Skeletal muscle satellite cell (primary cell): ENCODE measurements at regions not wholly inside any gene's neighbourhood (a gene's known extent, or its start where the extent isn't known, plus 50 kb on each side); places are given as distances from the start of the nearest gene placed in this dataset.
A peak's percentile ranks its signal among the peaks of the same experiment; 100 is the strongest.

Experiments
- H3K27me3 ChIP-seq: 2 replicates; pipeline ENCODE4 v1.7.0; 2013; ENCODE audit warnings: low read length; ENCODE audit not compliant: control insufficient read depth, insufficient read depth
- H3K36me3 ChIP-seq: 2 replicates; pipeline ENCODE4 v1.7.0; 2013; ENCODE audit warnings: mild to moderate bottlenecking, control low read depth, low read length; ENCODE audit not compliant: insufficient read depth
- H3K4me1 ChIP-seq: 2 replicates; pipeline ENCODE4 v1.7.0; 2013; ENCODE audit warnings: low read length; ENCODE audit not compliant: control insufficient read depth, insufficient read depth
- H3K4me2 ChIP-seq: 2 replicates; pipeline ENCODE4 v1.7.0; 2013; ENCODE audit warnings: mild to moderate bottlenecking, low read length
- H3K4me3 ChIP-seq: 2 replicates; pipeline ENCODE4 v1.7.0; 2013; ENCODE audit warnings: low read length
- H3K9ac ChIP-seq: 2 replicates; pipeline ENCODE4 v1.7.0; 2013; ENCODE audit warnings: mild to moderate bottlenecking, low read depth, low read length, moderate library complexity
- H3K9me3 ChIP-seq: replicated peaks from 2 replicates; pipeline ENCODE4 v1.7.0; 2013; ENCODE audit warnings: mild to moderate bottlenecking, control low read depth, low read length

DNA sequence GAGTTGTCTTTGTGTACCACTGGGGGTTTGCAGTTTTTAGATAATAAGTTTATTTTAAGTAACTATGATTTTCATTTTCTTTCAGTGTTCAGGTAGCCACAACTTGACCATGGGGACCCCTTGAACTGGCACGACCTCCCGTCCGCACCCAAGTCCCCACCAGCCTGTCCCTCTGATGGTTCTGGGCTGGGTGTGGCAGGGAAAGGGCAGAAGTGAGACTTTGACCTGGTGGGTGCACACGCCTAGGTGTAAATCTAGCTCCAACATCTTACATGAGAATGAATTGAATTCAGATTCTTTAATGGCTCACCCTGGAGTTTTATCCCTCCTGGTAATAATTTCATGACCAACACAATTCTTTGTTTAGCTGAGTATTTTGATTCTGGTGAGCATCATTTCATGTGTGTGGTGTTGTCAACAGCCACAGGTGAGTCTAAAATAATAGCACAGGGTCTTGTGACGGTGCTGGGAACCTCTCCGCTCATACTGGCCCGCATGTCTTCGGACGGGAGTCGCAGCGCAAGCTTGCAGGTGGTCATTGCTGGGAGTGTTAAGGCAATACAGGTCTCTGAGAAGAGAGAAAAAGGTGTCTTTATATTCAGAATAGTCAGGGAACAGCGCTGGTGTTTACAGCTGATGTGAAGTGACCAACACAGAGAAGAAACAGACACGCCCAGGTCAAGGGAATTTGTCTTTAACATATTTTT, 50.8 kb upstream of the POFUT2 start:
- H3K36me3 ChIP-seq, result no peaks in the 10 kb centered on the region
- H3K4me1 ChIP-seq, result no peaks in the 10 kb centered on the region
- no peak overlapping the region for H3K4me2 ChIP-seq
- no peak overlapping the region for H3K9ac ChIP-seq
- H3K27me3 ChIP-seq, result peaks cover 20% of the 10 kb centered on the region
- H3K9me3 ChIP-seq, result no peaks in the 10 kb centered on the region
- H3K4me3 ChIP-seq, result no peak overlapping the region

DNA sequence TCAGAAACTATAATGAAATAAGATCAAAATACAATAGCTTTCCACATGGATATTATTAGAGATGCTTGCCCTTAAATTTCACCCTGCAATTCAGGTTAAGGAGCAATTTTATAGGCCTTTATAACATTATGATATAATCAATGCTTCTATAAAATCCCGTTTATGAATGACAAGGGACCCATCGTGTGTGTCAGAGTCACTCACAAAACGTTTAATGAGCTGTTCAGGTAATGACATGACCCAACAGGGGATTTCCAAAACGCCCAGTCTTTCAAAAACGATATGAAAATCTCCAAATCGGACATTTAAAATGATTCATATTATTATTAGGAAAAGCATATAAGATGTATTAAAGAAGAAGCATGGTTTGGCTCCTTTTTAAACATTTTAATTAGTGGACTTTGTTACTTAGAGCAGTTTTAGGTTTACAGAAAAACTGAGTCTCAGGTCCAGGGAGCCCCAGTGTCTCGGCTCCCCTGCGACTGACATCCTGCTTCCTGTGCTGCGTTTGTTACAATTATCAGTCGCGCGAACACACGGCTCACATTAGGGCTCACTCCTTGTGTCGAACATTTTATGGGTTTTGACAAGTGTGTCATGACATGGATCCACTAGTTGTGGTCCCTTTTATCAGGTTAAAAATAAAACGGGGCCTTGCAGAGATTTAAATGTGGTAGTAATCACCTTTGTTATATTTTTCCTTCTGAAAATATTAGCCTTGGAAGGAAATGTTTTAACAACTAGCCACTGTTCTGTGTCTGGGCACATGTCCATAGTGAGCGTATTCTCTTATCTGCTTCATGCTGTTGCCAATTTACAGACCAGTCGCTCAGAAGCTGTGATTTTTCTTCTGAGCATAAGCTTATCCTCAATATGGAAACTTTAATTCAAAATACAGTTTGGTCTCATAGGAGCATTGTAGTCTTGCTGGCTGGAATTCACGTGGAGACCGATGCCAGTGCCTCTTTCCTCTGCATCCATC, 52.0 kb upstream of the POFUT2 start:
- Histone ChIP-seq H3K4me1 (no peaks in the 10 kb centered on the region), H3K27me3 (peaks cover 27% of the 10 kb centered on the region), H3K9me3 (no peaks in the 10 kb centered on the region), H3K9ac (no peak overlapping the region), H3K4me3 (no peak overlapping the region), H3K4me2 (no peak overlapping the region), H3K36me3 (no peaks in the 10 kb centered on the region)

GRCh38 chr21:45340515-45340914, 52.8 kb upstream of the POFUT2 start:
- no peaks in the 10 kb centered on the region for H3K4me1 ChIP-seq
- H3K9me3 ChIP-seq, result no peaks in the 10 kb centered on the region
- H3K27me3 ChIP-seq, result peaks cover 29% of the 10 kb centered on the region

DNA sequence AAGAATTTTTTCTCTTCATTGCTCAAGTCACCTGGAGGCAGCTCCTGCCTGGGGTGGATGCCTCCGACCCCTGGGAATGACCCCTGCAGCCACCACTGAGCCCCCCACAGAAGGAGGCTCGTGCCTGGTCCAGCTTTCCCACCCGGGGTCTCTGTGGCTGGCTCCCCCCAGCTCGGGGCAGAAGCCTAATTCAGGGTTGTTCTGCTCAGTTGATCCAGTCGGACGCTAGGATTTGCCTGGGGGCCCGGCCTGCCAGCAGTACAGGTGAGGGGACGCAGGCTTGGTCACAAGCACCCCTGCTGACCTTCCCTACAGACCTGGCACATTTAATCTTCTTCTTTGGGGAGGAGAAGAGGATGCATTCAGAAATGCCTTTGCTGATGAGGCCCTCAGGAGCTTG, 53.6 kb upstream of the POFUT2 start:
- no peaks in the 10 kb centered on the region for H3K36me3 ChIP-seq
- no peaks in the 10 kb centered on the region for H3K4me1 ChIP-seq
- H3K27me3 ChIP-seq, result peaks cover 28% of the 10 kb centered on the region
- no peaks in the 10 kb centered on the region for H3K9me3 ChIP-seq
- no peak overlapping the region for H3K4me2 ChIP-seq
- H3K4me3 ChIP-seq, result no peak overlapping the region
- H3K9ac ChIP-seq, result no peak overlapping the region

More at GRCh38 chr21:45340515-45340914, 52.8 kb upstream of the POFUT2 start:
- no peak overlapping the region for H3K9ac ChIP-seq
- H3K4me3 ChIP-seq, result no peak overlapping the region
- H3K36me3 ChIP-seq, result no peaks in the 10 kb centered on the region
- no peak overlapping the region for H3K4me2 ChIP-seq

DNA sequence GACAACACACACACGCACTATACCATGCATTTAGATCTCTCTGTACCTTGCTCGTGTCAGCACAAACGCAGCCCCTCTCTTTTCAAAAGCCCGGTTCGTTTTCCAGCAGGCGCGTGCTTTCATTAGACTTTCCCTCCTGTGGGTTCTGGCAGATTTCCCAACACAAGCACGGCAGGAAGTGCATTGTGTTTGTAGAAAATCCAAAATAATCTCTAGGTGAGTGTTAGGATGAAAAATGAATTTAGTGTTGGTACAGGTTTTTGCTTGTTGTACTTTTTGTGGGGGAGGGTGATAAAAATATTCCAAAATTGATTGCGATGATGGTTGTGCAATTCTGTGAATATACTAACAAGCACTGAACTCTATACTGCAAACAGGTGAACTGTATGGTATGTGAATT, 54.1 kb upstream of the POFUT2 start:
- no peak overlapping the region for H3K9ac ChIP-seq
- H3K27me3 ChIP-seq, result peaks cover 26% of the 10 kb centered on the region
- no peaks in the 10 kb centered on the region for H3K9me3 ChIP-seq
- no peak overlapping the region for H3K4me2 ChIP-seq
- H3K4me3 ChIP-seq, result no peak overlapping the region
- no peaks in the 10 kb centered on the region for H3K4me1 ChIP-seq
- no peaks in the 10 kb centered on the region for H3K36me3 ChIP-seq

DNA sequence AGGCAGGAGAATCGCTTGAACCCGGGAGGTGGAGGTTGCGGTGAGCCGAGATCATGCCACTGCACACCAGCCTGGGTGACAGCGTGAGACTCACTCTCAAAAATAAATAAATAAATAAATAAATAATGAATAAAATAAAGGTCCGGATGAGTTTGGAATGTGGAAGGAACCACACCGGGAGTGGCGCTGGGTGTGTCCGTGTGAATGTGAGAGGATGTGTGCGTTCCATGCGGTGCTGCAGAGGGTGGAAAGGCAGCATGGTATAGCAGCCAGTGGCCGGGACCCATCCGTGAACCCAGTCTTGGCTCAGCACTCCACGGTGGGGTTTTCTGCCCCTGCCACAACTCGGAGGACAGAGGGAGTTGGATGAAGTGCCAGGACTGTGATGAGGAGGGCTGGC, 56.2 kb upstream of the POFUT2 start:
- no peaks in the 10 kb centered on the region for H3K36me3 ChIP-seq
- no peaks in the 10 kb centered on the region for H3K9me3 ChIP-seq
- peaks cover 6% of the 10 kb centered on the region for H3K4me1 ChIP-seq
- H3K4me2 ChIP-seq, result no peak overlapping the region
- peaks cover 22% of the 10 kb centered on the region for H3K27me3 ChIP-seq
- H3K9ac ChIP-seq, result no peak overlapping the region
- no peak overlapping the region for H3K4me3 ChIP-seq

DNA sequence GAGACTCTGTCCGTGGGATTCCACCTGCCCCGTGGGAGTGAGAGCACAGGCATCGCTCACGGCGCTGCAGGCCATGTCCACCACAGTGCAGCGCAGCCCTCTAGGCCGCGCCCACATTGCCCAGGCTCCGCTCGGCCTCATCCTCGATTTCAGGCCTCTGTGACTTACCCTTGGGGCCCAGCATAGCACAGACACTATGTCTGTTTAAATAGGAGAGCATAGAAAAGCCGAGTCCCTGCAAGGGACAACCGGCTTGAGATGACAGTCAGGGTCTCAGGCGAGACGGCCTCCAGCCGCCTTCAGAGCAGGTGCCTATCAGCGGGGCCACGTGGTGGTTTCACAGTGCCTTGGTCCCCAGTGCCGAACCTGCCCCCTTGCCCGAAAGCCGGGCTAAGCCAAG, 56.9 kb upstream of the POFUT2 start:
- no peaks in the 10 kb centered on the region for H3K36me3 ChIP-seq
- no peak overlapping the region for H3K4me2 ChIP-seq
- H3K4me3 ChIP-seq, result no peak overlapping the region
- no peaks in the 10 kb centered on the region for H3K9me3 ChIP-seq
- peaks cover 6% of the 10 kb centered on the region for H3K4me1 ChIP-seq
- peaks cover 22% of the 10 kb centered on the region for H3K27me3 ChIP-seq
- H3K9ac ChIP-seq, result no peak overlapping the region

- Histone ChIP-seq H3K4me2 (no peak overlapping the region), H3K4me3 (no peak overlapping the region), H3K4me1 (peaks cover 6% of the 10 kb centered on the region), H3K9me3 (no peaks in the 10 kb centered on the region), H3K9ac (no peak overlapping the region), H3K27me3 (peaks cover 22% of the 10 kb centered on the region), H3K36me3 (no peaks in the 10 kb centered on the region)
These were observed 57.8 kb upstream of the COL18A1 start for GRCh38 chr21:45347048-45347711.

GRCh38 chr21:45347712-45348499, 57.1 kb upstream of the COL18A1 start:
- Histone ChIP-seq H3K4me1 (peaks cover 6% of the 10 kb centered on the region), H3K9ac (no peak overlapping the region), H3K4me3 (no peak overlapping the region), H3K4me2 (peak overlapping the region; percentile 32), H3K27me3 (peaks cover 22% of the 10 kb centered on the region), H3K9me3 (no peaks in the 10 kb centered on the region), H3K36me3 (no peaks in the 10 kb centered on the region)

DNA sequence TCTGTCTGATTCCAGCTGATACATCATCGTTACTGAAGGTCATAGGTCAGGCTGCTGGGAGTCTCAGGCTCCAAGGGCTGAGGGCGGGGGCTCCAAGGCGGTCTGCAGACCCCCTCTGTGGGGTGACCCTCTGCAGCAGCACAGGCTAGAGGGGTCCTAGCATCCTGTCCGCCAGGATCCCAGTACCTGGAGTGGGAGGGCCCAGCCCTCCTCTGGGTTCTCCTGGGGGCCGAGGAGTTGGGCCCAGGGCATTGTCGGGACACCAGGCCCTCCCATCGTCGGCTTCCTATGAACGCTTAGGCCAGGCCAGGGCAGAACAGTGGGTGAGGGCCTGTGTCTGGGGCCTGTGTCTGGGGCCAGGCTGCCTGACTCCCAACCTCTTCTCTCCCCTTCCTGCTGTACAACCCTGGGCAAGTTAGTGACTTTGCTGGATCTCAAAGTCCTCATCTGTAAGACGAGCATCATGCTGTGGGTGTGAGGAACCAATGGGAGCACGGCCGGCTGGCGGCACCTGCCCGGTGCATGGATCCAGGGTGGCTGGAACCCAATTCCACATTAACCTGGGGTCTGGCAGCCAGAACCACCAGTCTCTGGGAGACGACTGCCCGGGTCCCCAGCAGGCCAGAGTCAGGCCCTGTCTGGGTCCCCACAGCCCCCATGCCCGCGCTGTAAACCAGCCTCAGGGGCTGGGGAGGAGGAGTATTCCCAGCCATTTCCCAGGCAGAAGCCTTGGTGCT, 56.2 kb upstream of the COL18A1 start:
- peaks cover 6% of the 10 kb centered on the region for H3K4me1 ChIP-seq
- peaks cover 22% of the 10 kb centered on the region for H3K27me3 ChIP-seq
- no peak overlapping the region for H3K9ac ChIP-seq
- no peaks in the 10 kb centered on the region for H3K36me3 ChIP-seq
- no peak overlapping the region for H3K4me2 ChIP-seq
- no peaks in the 10 kb centered on the region for H3K9me3 ChIP-seq
- H3K4me3 ChIP-seq, result no peak overlapping the region
